ENCODE measurements at regions not wholly inside any gene's neighbourhood (a gene's known extent, or its start where the extent isn't known, plus 50 kb on each side); places are given as distances from the start of the nearest gene placed in this dataset.
"Not testable (repeated sequence)": the region's sequence is repeated elsewhere in the genome, so short reads cannot be mapped to it uniquely, and the experiment has no call there.

DNA sequence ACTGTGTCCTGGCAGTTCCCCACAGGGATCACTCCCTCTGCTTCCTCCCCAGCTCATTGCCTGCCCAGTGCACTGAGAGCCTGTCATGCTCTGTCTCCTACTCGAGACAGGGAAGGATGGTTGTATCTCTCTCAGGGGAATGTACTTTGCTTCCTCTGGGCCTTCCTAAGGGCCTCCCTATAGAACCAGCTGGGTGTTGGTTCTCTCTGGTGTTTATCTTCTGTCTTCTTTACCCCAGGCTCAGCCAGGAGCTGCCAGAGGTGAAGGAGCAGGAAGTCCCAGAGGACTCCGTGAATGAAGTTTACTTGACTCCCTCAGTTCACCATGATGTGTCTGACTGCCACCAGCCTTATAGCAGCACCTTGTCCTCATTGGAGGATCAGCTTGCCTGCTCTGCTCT lies 330.3 kb upstream of the COX7C start:
- TF ChIP-seq, protein P1, sequence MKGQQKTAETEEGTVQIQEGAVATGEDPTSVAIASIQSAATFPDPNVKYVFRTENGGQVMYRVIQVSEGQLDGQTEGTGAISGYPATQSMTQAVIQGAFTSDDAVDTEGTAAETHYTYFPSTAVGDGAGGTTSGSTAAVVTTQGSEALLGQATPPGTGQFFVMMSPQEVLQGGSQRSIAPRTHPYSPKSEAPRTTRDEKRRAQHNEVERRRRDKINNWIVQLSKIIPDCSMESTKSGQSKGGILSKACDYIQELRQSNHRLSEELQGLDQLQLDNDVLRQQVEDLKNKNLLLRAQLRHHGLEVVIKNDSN (CRISPR knock-in tag; IDR thresholded peaks at IDR 0.05): not testable (repeated sequence)
- TF ChIP-seq ZNF671 (CRISPR knock-in tag; IDR thresholded peaks at IDR 0.05): not testable (repeated sequence)
